Sigmoid colon (tissue), 6 donors: ENCODE measurements at regions not wholly inside any gene's neighbourhood (a gene's known extent, or its start where the extent isn't known, plus 50 kb on each side); places are given as distances from the start of the nearest gene placed in this dataset.
A peak's percentile ranks its signal among the peaks of the same experiment; 100 is the strongest.
"Not testable (repeated sequence)": the region's sequence is repeated elsewhere in the genome, so short reads cannot be mapped to it uniquely, and the experiment has no call there.

Experiments used
- DNase-seq: peaks from one replicate; pipeline ENCODE4 v3.0.0-alpha.2; 2019
- H3K27ac ChIP-seq, 4 donors: fragments of 200-600 bp; sonication (generic); one replicate each; pipeline ENCODE4 v1.5.1; 2016 to 2019; ENCODE audit warnings: mild to moderate bottlenecking in 1 of 4
- H3K27me3 ChIP-seq, 3 donors: fragments of 200-600 bp; sonication (generic); one replicate each; pipeline ENCODE4 v1.5.1; 2019; ENCODE audit warnings: mild to moderate bottlenecking in 1 of 3
- H3K36me3 ChIP-seq, 4 donors: fragments of 200-600 bp; sonication (generic); one replicate each; pipeline ENCODE4 v1.5.1; 2016 to 2019
- H3K4me1 ChIP-seq, 4 donors: fragments of 200-600 bp; sonication (generic); one replicate each; pipeline ENCODE4 v1.5.1; 2017 to 2019
- H3K4me3 ChIP-seq, 4 donors: fragments of 200-600 bp; sonication (generic); one replicate each; pipeline ENCODE4 v1.5.1; 2017 to 2019; ENCODE audit warnings: mild to moderate bottlenecking in 2 of 4, moderate library complexity in 1 of 4
- H3K9me3 ChIP-seq, 4 donors: fragments of 200-600 bp in 3 of 4; sonication (generic) in 3 of 4; one replicate each; pipeline versions ENCODE4 v1.5.1 to v1.6.1; 2013 to 2019
- EP300 ChIP-seq, 4 donors: sonication (generic); formaldehyde crosslinking; IDR thresholded peaks; one replicate each; pipeline ENCODE4 v1.6.1; 2017; ENCODE audit warnings: antibody characterized with exemption in 4 of 4
- POLR2A ChIP-seq, 2 donors: fragments of 450-650 bp; IDR thresholded peaks; one replicate each; pipeline ENCODE4 v1.6.1; 2016; ENCODE audit warnings: antibody characterized with exemption in 2 of 2, mild to moderate bottlenecking in 2 of 2, moderate library complexity in 2 of 2
- POLR2AphosphoS5 ChIP-seq, 4 donors: sonication (generic); formaldehyde crosslinking; IDR thresholded peaks; one replicate each; pipeline ENCODE4 v1.6.1; 2017; ENCODE audit warnings: antibody characterized with exemption in 4 of 4
- WGBS, 2 donors: extraction: QIAGEN DNeasy Blood & Tissue Kit; methylation state at CpG; one replicate each; pipeline ENCODE4 v1.1.7; 2013; 5-methylcytosine and 5-hydroxymethylcytosine counted together
- intact Hi-C: fragments of 100-400 bp; cut with DNase I; formaldehyde crosslinking; loops from one replicate; pipeline ENCODE4 v1.15.1; 2023
- TF ChIP-seq, protein P1 (sequence below), 4 experiments: fragments of 450-650 bp in 3 of 4; fragments of 200-600 bp in 1 of 4; IDR thresholded peaks; one replicate each; pipeline ENCODE4 v1.5.1; 2016 to 2019; ENCODE audit warnings: antibody characterized with exemption in 4 of 4, mild to moderate bottlenecking in 3 of 4, moderate library complexity in 2 of 4
- donor health status: healthy with polysubstance abuse.
- donor health status: healthy.

DNA sequence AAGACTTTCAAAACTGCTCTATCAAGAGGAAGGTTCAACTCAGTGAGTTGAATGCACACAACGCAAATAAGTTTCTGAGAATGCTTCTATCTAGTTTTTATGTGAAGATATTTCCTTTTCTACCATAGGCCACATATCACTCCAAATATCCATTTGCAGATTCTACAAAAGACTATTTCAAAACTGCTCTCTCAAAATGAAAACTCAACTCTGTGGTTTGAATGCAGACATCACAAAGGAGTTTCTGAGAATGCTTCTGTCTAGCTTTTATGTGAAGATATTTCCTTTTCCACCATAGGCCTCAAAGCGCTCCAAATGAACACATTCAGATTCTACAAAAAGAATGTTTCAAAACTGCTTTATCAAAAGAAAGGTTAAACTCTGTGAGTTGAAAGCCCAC lies 1093.1 kb upstream of the DEFB115 start:
- WGBS, 2 donors, result 92 to 94% methylated on average over 2 of the region's 2 CpGs
- intact Hi-C loops, DNase-seq: not testable (repeated sequence)

DNA sequence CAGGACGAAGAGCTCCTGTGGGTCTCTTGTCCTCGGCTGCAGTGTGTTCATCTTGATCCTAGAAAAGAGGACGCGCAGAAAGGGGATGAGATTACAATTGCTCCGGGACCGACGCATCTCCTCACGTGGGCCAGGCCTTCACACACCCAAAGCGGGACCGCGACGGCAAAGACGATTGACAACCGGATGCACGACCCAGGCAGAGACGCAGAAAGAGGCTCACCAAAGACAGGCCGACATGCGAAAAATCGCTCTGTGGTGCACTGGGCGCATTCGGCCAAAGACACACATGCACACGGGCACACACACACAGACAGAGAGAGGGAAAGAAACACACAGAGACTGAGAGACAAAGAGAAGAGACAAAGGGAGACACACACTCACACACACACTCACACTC lies 1089.9 kb upstream of the DEFB115 start:
- no peak overlapping the region for H3K4me3 ChIP-seq
- no peaks in the 10 kb centered on the region for H3K9me3 ChIP-seq
- 95% methylated on average over 22 of the region's 22 CpGs for WGBS, 2 donors
- no peak for TF ChIP-seq EP300 (IDR thresholded peaks at IDR 0.05)
- no peak for TF ChIP-seq POLR2AphosphoS5 (IDR thresholded peaks at IDR 0.05)
- no peaks in the 10 kb centered on the region for H3K4me1 ChIP-seq
- intact Hi-C loops, result no loop called here
- H3K27me3 ChIP-seq, result no peaks in the 10 kb centered on the region
- H3K36me3 ChIP-seq, result no peaks in the 10 kb centered on the region
- peak; percentile 58 for DNase-seq
- no peak overlapping the region for H3K27ac ChIP-seq

More for the DNA sequence above, 1093.1 kb upstream of the DEFB115 start:
- not testable (repeated sequence) for H3K4me1 ChIP-seq, H3K27me3 ChIP-seq, H3K36me3 ChIP-seq, H3K4me3 ChIP-seq, H3K9me3 ChIP-seq, H3K27ac ChIP-seq

DNA sequence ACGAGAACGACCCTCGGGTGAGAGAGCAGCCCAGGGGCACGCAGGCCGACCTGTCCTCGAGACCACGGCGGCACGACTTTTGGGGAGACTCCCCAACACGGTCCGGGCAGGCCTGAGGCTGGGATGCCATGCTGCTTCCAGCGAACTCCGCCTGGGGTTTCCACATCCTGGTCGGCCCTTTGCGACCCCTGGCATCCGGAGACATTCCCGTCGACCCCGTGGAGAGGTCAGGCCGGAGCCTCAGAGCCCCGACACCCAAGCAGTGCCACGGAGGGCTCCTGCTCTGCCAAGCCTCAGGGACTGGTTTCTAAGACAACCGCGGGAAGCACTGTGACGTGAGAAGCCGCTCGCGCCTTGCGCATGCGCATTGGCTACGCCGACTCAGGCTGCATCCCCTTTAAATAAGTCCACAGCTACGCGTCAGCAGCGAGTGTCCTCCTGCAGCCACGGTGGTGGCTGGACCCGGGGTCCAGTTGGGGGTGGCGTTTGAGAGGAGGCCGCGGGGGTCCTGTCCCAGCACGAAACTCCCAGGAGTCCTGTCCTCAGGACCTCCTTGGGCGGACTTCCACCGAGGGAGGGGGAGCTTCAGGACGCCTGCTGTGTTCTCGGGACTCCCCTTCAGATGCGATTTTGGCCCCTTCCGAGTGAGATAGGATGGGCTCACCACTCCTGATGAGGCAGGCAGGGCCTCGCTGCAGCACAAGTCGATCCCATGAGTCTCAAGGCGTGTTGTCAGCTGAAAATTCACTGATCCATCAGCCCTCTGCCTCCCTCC lies 1089.3 kb upstream of the DEFB115 start:
- no peaks in the 10 kb centered on the region for H3K4me1 ChIP-seq
- WGBS, 2 donors, result 57 to 65% methylated on average over 50 of the region's 50 CpGs

DNA sequence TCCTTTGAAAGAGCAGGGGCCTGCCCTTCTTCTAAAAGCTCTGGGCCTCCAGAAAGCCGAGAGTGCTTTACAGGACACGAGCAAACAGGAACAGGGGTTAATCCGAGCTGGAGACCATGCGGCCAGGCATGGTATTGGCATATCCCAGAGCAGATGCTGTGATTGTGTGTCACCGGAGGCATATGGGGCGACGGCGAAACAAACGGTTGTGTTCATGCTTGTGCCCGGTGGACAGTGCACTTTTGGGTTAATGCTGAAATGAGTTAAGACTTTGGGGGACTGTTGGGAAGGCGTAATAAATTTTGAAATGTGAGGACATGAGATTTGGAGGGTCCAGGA lies 1088.7 kb upstream of the DEFB115 start:
- Histone ChIP-seq H3K4me1 (no peaks in the 10 kb centered on the region), H3K9me3 (no peaks in the 10 kb centered on the region), H3K27me3 (no peaks in the 10 kb centered on the region), H3K27ac (no peak overlapping the region), H3K4me3 (no peak overlapping the region), H3K36me3 (no peaks in the 10 kb centered on the region)
- intact Hi-C loops, result no loop called here
- TF ChIP-seq EP300 (IDR thresholded peaks at IDR 0.05) (no peak), POLR2A (IDR thresholded peaks at IDR 0.05) (no peak), POLR2AphosphoS5 (IDR thresholded peaks at IDR 0.05) (no peak)
- TF ChIP-seq, protein P1, sequence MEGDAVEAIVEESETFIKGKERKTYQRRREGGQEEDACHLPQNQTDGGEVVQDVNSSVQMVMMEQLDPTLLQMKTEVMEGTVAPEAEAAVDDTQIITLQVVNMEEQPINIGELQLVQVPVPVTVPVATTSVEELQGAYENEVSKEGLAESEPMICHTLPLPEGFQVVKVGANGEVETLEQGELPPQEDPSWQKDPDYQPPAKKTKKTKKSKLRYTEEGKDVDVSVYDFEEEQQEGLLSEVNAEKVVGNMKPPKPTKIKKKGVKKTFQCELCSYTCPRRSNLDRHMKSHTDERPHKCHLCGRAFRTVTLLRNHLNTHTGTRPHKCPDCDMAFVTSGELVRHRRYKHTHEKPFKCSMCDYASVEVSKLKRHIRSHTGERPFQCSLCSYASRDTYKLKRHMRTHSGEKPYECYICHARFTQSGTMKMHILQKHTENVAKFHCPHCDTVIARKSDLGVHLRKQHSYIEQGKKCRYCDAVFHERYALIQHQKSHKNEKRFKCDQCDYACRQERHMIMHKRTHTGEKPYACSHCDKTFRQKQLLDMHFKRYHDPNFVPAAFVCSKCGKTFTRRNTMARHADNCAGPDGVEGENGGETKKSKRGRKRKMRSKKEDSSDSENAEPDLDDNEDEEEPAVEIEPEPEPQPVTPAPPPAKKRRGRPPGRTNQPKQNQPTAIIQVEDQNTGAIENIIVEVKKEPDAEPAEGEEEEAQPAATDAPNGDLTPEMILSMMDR (IDR thresholded peaks at IDR 0.05), result no peak
- DNase-seq, result no peak
- WGBS, 2 donors, result 80 to 84% methylated on average over 11 of the region's 11 CpGs

More for the DNA sequence above, 1089.3 kb upstream of the DEFB115 start:
- Histone ChIP-seq H3K36me3 (no peaks in the 10 kb centered on the region), H3K9me3 (no peaks in the 10 kb centered on the region), H3K27ac (no peak overlapping the region), H3K27me3 (no peaks in the 10 kb centered on the region), H3K4me3 (peak overlapping the region in 1 of 4 donors; percentile 23)
- TF ChIP-seq, protein P1 (IDR thresholded peaks at IDR 0.05), result no peak
- TF ChIP-seq POLR2AphosphoS5 (IDR thresholded peaks at IDR 0.05), result no peak
- peak; percentile 62 for DNase-seq
- intact Hi-C loops, result no loop called here

DNA sequence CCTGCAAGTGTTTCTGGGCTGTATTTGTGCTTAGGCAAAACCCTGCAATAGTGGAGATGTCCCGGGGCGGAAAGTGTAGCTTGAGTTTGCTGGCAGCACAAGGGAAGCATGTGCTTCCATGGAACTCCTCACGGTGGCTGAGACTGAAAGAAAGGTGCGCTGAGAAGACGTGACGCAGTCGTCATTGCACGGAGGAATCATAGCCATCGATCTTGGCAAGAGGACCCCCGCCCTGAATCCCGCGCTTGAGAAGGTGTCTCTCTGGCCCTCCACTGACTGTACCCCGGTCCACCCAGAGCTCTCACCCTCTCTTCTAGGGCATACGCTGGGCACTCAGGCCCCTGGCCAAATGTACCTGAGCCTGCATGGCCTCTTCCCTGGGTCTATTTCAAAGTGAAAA lies 1081.8 kb upstream of the DEFB115 start:
- Histone ChIP-seq H3K27ac (no peak overlapping the region), H3K4me1 (no peaks in the 10 kb centered on the region), H3K36me3 (no peaks in the 10 kb centered on the region), H3K27me3 (no peaks in the 10 kb centered on the region), H3K9me3 (no peaks in the 10 kb centered on the region), H3K4me3 (no peak overlapping the region)
- WGBS, 2 donors, result 79 to 81% methylated on average over 14 of the region's 14 CpGs
- no peak for DNase-seq
- intact Hi-C loops, result no loop called here
- TF ChIP-seq EP300 (IDR thresholded peaks at IDR 0.05), result no peak
- TF ChIP-seq POLR2AphosphoS5 (IDR thresholded peaks at IDR 0.05), result no peak
- TF ChIP-seq POLR2A (IDR thresholded peaks at IDR 0.05), result no peak
- TF ChIP-seq, protein P1 (IDR thresholded peaks at IDR 0.05), result no peak

DNA sequence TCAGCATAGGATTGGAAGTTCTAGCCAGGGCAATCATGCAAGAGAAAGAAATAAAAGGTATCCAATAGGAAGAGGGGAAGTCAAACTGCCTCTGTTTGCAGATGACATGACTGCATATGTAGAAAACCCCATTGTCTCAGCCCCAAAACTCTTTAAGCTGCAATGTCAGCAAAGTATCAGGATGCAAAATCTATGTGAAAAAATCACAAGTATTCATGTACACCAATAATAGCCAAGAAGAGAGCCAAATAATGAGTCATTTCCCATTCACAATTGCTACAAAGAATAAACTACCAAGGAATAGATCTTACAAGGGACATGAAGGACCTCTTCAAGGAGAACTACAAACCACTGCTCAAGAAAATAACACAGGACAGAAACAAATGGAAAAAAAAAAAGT lies 1074.3 kb upstream of the DEFB115 start:
- H3K4me1 ChIP-seq, H3K36me3 ChIP-seq, intact Hi-C loops, H3K4me3 ChIP-seq, H3K9me3 ChIP-seq, H3K27me3 ChIP-seq, H3K27ac ChIP-seq, DNase-seq: not testable (repeated sequence)

DNA sequence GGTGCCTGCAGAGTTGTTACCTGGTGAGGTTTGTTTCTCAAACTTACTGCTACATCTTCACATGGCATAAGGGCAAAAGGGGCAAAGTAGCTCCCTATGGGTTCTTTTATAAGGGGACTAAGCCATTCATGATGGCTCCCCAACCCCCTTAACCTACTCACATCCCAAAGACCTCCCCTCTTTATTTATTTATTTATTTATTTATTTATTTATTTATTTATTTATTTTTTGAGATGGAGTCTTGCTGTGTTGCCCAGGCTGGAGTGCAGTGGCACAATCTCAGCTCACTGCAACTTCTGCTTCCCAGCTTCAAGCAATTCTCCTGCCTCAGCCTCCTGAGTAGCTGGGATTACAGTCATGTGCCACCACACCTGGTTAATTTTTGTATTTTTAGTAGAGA lies 1065.7 kb upstream of the DEFB115 start:
- H3K27me3 ChIP-seq, intact Hi-C loops, H3K27ac ChIP-seq: not testable (repeated sequence)

DNA sequence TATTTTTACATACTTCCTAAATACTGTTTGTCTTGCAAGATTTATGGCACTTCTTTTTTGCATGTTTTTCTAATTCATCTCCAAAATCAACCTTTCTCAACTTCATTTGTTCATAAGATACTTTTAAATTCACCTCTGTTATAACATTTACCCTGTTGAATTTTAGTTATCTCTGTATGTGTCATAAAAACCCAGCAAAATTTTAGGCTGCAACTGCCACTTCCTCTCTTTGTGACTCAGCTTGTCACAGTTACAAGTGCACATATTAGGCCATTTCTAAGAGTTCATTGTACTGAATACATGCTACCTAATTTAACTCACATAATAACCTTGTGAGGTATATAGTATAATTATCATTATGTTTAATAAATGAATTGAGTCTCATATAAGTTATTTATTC lies 1023.0 kb upstream of the DEFB115 start:
- H3K9me3 ChIP-seq, H3K4me3 ChIP-seq, H3K36me3 ChIP-seq, H3K4me1 ChIP-seq, H3K27me3 ChIP-seq, intact Hi-C loops, H3K27ac ChIP-seq, DNase-seq: not testable (repeated sequence)

More for the DNA sequence above, 1065.7 kb upstream of the DEFB115 start:
- not testable (repeated sequence) for H3K4me1 ChIP-seq, H3K36me3 ChIP-seq, H3K9me3 ChIP-seq, H3K4me3 ChIP-seq, DNase-seq

DNA sequence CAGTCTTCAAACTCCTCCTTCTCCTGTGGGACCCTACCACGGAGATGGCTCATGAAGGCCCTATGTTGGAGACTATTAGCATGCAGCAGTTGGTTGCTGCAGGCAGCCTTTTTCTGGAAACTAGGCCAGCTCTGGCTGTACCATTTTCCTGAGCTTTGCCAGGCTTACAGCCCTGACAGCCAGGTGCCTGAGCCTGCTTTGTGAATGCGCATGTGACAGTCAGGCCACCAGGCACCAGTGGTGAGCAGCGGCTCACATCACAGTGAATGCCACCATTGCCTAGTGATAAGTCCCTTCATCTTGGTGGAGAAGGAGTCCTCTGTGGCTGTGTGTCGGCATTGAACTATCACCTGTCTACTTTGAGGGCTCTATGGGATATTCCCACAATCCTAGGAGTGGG lies 982.4 kb upstream of the DEFB115 start:
- WGBS, 2 donors, result 62 to 72% methylated on average over 4 of the region's 4 CpGs

More for the DNA sequence above, 982.4 kb upstream of the DEFB115 start:
- DNase-seq, H3K9me3 ChIP-seq, H3K27ac ChIP-seq, H3K4me3 ChIP-seq, intact Hi-C loops, H3K36me3 ChIP-seq, H3K27me3 ChIP-seq, H3K4me1 ChIP-seq: not testable (repeated sequence)
